ENCODE measurements at regions not wholly inside any gene's neighbourhood (a gene's known extent, or its start where the extent isn't known, plus 50 kb on each side); places are given as distances from the start of the nearest gene placed in this dataset.
A peak's percentile ranks its signal among the peaks of the same experiment; 100 is the strongest.
"Not testable (repeated sequence)": the region's sequence is repeated elsewhere in the genome, so short reads cannot be mapped to it uniquely, and the experiment has no call there.

GRCh38 chr2:129829588-129829987 is 149.9 kb upstream of the RAB6C start:
- no peak for DNase-seq

GRCh38 chr2:129831018-129831417 is 148.4 kb upstream of the RAB6C start:
- DNase-seq, result no peak

- DNase-seq, result not testable (repeated sequence)
Measured at GRCh38 chr2:129833465-129833864, 146.0 kb upstream of the RAB6C start.

GRCh38 chr2:129847043-129847442 is 132.4 kb upstream of the RAB6C start:
- DNase-seq, result no peak

- no peak for DNase-seq
Measured at GRCh38 chr2:129849559-129850160, 129.8 kb upstream of the RAB6C start.

GRCh38 chr2:129857200-129857599 is 122.3 kb upstream of the RAB6C start:
- no peak for DNase-seq

GRCh38 chr2:129859175-129859574 is 120.3 kb upstream of the RAB6C start:
- DNase-seq, result no peak

GRCh38 chr2:129860088-129860487 is 119.4 kb upstream of the RAB6C start:
- no peak for DNase-seq

GRCh38 chr2:129861666-129862288 is 117.7 kb upstream of the RAB6C start:
- no peak for DNase-seq

GRCh38 chr2:129862668-129863067 is 116.8 kb upstream of the RAB6C start:
- no peak for DNase-seq

- no peak for DNase-seq
Measured at GRCh38 chr2:129863350-129863749, 116.1 kb upstream of the RAB6C start.

- DNase-seq, result no peak
Measured at GRCh38 chr2:129864719-129865118, 114.7 kb upstream of the RAB6C start.

GRCh38 chr2:129865976-129866375 is 113.5 kb upstream of the RAB6C start:
- DNase-seq, result no peak

- DNase-seq, result no peak
Measured at GRCh38 chr2:129866391-129866790, 113.1 kb upstream of the RAB6C start.

GRCh38 chr2:129868151-129868550 is 111.3 kb upstream of the RAB6C start:
- DNase-seq, result no peak

GRCh38 chr2:129870685-129871241 is 108.7 kb upstream of the RAB6C start:
- DNase-seq, result no peak

GRCh38 chr2:129872446-129872845 is 107.0 kb upstream of the RAB6C start:
- DNase-seq, result no peak

- no peak for DNase-seq
Measured at GRCh38 chr2:129876541-129876940, 102.9 kb upstream of the RAB6C start.

GRCh38 chr2:129877289-129877741 is 102.2 kb upstream of the RAB6C start:
- peak; percentile 93 for DNase-seq

- no peak for DNase-seq
Measured at GRCh38 chr2:129877795-129878775, 101.4 kb upstream of the RAB6C start.

GRCh38 chr2:129879614-129880180 is 99.8 kb upstream of the RAB6C start:
- no peak for DNase-seq

- DNase-seq, result no peak
Measured at GRCh38 chr2:129880309-129880708, 99.2 kb upstream of the RAB6C start.

- DNase-seq, result no peak
Measured at GRCh38 chr2:129880971-129881370, 98.5 kb upstream of the RAB6C start.

All from CD4-positive, alpha-beta T cell treated with Interleukin-17A for 4 hours (primary cell).